ENCODE measurements at regions not wholly inside any gene's neighbourhood (a gene's known extent, or its start where the extent isn't known, plus 50 kb on each side); places are given as distances from the start of the nearest gene placed in this dataset.

DNA sequence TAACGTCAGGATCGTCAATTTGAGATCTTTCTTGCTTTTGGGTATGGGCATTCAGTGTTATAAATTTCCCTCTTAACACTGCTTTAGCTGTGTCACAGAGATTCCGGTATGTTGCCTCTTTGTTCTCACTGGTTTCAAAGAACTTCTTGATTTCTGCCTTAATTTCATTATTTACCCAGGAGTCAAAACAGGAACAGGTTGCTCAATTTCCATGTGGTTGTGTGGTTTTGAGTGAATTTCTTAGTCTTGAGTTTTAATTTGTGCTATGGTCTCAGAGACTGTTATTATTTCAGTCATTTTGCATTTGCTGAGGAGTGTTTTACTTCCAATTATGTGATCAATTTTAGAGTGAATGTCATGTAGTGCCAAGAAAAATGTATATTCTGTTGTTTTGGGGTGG lies 153.1 kb downstream of the PCDH17 start:
- H3K36me3 ChIP-seq (ENCODE audit: control insufficient read depth, low read depth, low read length) = no peaks in the 10 kb centered on the region
- H3K9me3 ChIP-seq (ENCODE audit: control insufficient read depth, low read depth, low read length) = no peaks in the 10 kb centered on the region
- H3K27me3 ChIP-seq (ENCODE audit: control insufficient read depth, insufficient read depth, low read length) = no peaks in the 10 kb centered on the region
- no peak overlapping the region for H3K9ac ChIP-seq (ENCODE audit: low read length)
- no peak overlapping the region for H3K4me3 ChIP-seq (ENCODE audit: low read length)
- H3K4me1 ChIP-seq (ENCODE audit: control insufficient read depth, low read depth, low read length) = no peaks in the 10 kb centered on the region
- H3K27ac ChIP-seq (ENCODE audit: low read length) = no peak overlapping the region

DNA sequence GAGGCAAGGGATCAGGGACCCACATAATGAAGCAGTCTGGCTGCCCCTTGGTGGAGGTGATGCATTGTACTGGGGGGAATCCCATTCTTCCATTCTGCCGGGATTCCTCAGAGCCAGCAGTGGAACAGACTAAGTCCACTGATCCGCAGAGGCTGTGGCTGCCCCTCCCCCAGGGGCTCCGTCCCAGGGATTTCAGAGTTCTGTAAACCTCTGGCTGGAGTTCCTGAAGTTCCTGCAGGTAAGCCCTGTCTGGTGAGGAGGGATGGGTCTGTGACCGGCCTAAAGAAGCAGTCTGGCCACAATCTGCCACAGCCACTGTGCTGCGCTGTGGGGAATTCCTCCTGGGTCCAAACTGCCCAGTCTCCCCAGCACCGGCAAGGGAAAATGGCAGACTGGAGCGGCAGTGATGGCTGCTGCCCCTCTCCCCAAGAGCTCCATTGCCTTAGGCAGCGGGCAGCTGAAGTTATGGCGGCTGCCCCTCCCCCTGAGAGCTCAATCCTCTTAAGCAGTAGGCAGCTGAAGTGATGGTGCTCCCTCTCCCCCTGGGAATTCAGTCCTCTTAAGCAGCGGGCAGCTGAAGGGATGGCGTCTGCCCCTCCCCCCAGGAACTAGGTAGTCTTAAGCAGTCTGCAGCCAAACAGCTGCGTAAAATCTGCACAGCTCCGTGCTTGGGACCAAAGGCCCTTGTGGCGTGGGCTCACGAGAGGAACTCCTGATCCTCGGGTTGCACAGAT lies 155.7 kb downstream of the PCDH17 start:
- no peak overlapping the region for H3K9ac ChIP-seq (ENCODE audit: low read length)
- H3K36me3 ChIP-seq (ENCODE audit: control insufficient read depth, low read depth, low read length) = no peaks in the 10 kb centered on the region
- no peaks in the 10 kb centered on the region for H3K4me1 ChIP-seq (ENCODE audit: control insufficient read depth, low read depth, low read length)
- no peaks in the 10 kb centered on the region for H3K9me3 ChIP-seq (ENCODE audit: control insufficient read depth, low read depth, low read length)
- no peaks in the 10 kb centered on the region for H3K27me3 ChIP-seq (ENCODE audit: control insufficient read depth, insufficient read depth, low read length)
- no peak overlapping the region for H3K4me3 ChIP-seq (ENCODE audit: low read length)
- no peak overlapping the region for H3K27ac ChIP-seq (ENCODE audit: low read length)

DNA sequence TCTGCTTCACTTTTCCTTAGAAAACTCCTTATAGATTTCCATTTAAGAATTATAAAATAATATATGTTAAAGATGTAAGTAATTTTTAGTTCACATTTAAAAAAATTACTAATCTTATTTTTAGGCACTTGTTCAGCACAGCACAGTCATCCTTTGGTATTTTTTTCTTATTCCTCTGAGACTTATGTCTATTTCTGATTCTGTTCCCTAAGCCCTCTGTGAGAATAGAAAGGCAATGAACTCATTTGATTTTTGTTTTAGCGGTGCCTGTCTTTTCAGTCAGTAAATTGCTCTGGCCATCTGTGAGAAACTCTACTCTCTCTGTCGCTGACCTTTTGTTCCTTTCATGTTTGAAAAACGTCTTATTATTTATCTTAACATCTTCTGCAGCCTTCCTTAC lies 168.1 kb downstream of the PCDH17 start:
- Histone ChIP-seq H3K4me3 (ENCODE audit: low read length) (no peak overlapping the region), H3K27ac (ENCODE audit: low read length) (no peak overlapping the region), H3K27me3 (ENCODE audit: control insufficient read depth, insufficient read depth, low read length) (no peaks in the 10 kb centered on the region), H3K9ac (ENCODE audit: low read length) (no peak overlapping the region), H3K4me1 (ENCODE audit: control insufficient read depth, low read depth, low read length) (no peaks in the 10 kb centered on the region), H3K36me3 (ENCODE audit: control insufficient read depth, low read depth, low read length) (no peaks in the 10 kb centered on the region), H3K9me3 (ENCODE audit: control insufficient read depth, low read depth, low read length) (no peaks in the 10 kb centered on the region)

DNA sequence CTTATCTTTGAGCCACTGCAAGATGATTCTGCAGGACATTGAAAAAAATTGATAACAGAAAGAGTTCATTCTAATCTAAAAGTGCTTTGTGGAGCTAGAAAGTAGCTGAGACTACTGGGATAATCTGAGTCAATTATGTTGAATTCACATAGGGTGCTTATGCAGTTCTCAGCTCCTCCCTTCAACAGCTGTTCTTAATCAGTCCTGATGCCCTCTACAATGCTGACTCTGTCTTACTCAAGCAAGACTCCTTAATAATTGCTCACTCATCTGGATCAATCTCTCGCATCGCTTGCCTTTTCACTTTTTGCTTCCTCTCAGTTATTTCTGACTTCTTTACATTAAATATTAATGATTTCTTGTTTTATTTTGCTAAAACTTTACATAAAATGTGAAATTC lies 182.1 kb downstream of the PCDH17 start:
- Histone ChIP-seq H3K9ac (ENCODE audit: low read length) (no peak overlapping the region), H3K36me3 (ENCODE audit: control insufficient read depth, low read depth, low read length) (no peaks in the 10 kb centered on the region), H3K27me3 (ENCODE audit: control insufficient read depth, insufficient read depth, low read length) (no peaks in the 10 kb centered on the region), H3K4me3 (ENCODE audit: low read length) (no peak overlapping the region), H3K4me1 (ENCODE audit: control insufficient read depth, low read depth, low read length) (no peaks in the 10 kb centered on the region), H3K27ac (ENCODE audit: low read length) (no peak overlapping the region), H3K9me3 (ENCODE audit: control insufficient read depth, low read depth, low read length) (no peaks in the 10 kb centered on the region)

DNA sequence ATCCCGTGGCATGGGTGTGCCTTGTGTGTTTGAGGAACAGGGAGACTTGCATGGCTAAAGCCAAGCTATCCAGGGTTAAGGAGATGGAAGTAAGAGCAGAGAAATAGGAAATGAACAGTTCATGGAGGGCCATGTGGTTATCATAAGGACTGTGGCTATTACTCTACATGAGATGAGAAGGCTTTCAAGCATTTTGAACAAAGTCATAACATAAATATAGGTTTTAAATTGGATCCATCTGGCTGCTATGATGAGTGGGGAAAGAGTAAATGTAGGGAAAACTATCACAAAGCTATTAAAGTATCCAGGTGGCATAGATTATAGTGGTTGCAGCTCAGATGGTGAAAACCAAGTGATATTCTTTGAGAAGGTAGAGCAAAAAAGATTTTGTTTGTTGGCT lies 184.1 kb downstream of the PCDH17 start:
- H3K36me3 ChIP-seq (ENCODE audit: control insufficient read depth, low read depth, low read length) = no peaks in the 10 kb centered on the region
- no peaks in the 10 kb centered on the region for H3K4me1 ChIP-seq (ENCODE audit: control insufficient read depth, low read depth, low read length)
- no peak overlapping the region for H3K27ac ChIP-seq (ENCODE audit: low read length)
- H3K4me3 ChIP-seq (ENCODE audit: low read length) = no peak overlapping the region
- H3K9ac ChIP-seq (ENCODE audit: low read length) = no peak overlapping the region
- H3K27me3 ChIP-seq (ENCODE audit: control insufficient read depth, insufficient read depth, low read length) = no peaks in the 10 kb centered on the region
- no peaks in the 10 kb centered on the region for H3K9me3 ChIP-seq (ENCODE audit: control insufficient read depth, low read depth, low read length)

DNA sequence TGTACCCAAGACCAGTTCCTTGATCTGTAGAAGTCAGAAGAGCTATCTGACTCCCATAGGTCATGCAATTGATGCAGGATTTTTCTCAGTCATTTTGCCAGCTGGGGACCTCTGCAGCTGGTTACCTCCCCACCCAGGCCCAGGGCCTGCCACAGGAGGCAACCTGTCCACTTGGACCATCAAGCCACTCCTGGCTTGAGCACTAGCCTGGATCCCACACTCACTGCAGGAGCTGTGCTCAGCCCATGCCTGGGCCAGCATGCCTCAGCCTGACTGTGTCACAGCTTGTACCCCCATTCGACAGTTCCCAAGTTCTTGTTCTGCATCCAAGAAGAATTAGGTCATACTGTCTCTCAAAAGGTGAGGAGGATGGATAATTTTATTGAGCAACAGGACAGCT lies 189.4 kb downstream of the PCDH17 start:
- Histone ChIP-seq H3K4me3 (ENCODE audit: low read length) (no peak overlapping the region), H3K9ac (ENCODE audit: low read length) (no peak overlapping the region), H3K4me1 (ENCODE audit: control insufficient read depth, low read depth, low read length) (no peaks in the 10 kb centered on the region), H3K36me3 (ENCODE audit: control insufficient read depth, low read depth, low read length) (no peaks in the 10 kb centered on the region), H3K9me3 (ENCODE audit: control insufficient read depth, low read depth, low read length) (no peaks in the 10 kb centered on the region), H3K27me3 (ENCODE audit: control insufficient read depth, insufficient read depth, low read length) (no peaks in the 10 kb centered on the region), H3K27ac (ENCODE audit: low read length) (no peak overlapping the region)

DNA sequence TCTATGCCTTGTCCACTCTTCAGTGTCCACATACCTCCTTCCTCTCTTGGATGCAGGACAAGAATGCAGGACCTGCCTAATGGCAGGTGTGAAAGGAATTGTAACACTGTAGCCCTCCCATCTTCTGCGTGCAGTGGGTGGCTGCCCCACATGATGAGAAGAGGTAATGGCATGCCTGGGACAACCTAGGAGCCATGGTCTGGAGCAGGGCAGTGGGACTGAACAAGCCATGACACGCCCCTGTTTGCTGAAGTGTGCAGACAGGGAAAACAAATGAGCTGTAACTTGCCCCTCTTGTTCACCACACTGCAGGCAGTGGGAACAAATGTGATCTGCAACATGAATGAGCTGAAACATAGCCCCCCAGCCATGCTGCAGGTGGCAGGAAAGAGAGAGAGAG lies 192.2 kb downstream of the PCDH17 start:
- no peak overlapping the region for H3K9ac ChIP-seq (ENCODE audit: low read length)
- H3K4me1 ChIP-seq (ENCODE audit: control insufficient read depth, low read depth, low read length) = no peaks in the 10 kb centered on the region
- no peaks in the 10 kb centered on the region for H3K36me3 ChIP-seq (ENCODE audit: control insufficient read depth, low read depth, low read length)
- no peak overlapping the region for H3K27ac ChIP-seq (ENCODE audit: low read length)
- H3K4me3 ChIP-seq (ENCODE audit: low read length) = no peak overlapping the region
- H3K27me3 ChIP-seq (ENCODE audit: control insufficient read depth, insufficient read depth, low read length) = no peaks in the 10 kb centered on the region
- H3K9me3 ChIP-seq (ENCODE audit: control insufficient read depth, low read depth, low read length) = no peaks in the 10 kb centered on the region

DNA sequence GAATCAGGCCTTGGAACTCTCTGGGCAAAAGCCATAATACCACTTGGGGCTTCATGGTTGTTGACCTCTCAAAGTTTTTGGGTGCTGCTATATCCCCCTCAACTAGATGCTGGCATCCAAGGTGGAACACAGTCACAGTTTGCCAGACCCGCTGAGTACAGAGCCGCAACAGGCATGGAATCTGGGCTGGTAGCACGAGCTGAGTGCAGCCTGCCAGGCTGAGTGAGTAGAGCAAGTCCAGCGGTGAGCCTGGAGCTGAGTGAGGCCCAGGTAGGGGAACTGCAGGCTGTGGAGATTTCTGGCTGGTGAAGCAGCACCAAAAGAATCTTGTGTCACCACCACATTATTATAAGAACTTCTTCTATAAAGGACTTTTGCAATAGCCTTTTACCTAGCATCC lies 192.6 kb downstream of the PCDH17 start:
- H3K27ac ChIP-seq (ENCODE audit: low read length) = no peak overlapping the region
- no peaks in the 10 kb centered on the region for H3K4me1 ChIP-seq (ENCODE audit: control insufficient read depth, low read depth, low read length)
- no peaks in the 10 kb centered on the region for H3K36me3 ChIP-seq (ENCODE audit: control insufficient read depth, low read depth, low read length)
- no peaks in the 10 kb centered on the region for H3K9me3 ChIP-seq (ENCODE audit: control insufficient read depth, low read depth, low read length)
- H3K9ac ChIP-seq (ENCODE audit: low read length) = no peak overlapping the region
- no peaks in the 10 kb centered on the region for H3K27me3 ChIP-seq (ENCODE audit: control insufficient read depth, insufficient read depth, low read length)
- no peak overlapping the region for H3K4me3 ChIP-seq (ENCODE audit: low read length)

DNA sequence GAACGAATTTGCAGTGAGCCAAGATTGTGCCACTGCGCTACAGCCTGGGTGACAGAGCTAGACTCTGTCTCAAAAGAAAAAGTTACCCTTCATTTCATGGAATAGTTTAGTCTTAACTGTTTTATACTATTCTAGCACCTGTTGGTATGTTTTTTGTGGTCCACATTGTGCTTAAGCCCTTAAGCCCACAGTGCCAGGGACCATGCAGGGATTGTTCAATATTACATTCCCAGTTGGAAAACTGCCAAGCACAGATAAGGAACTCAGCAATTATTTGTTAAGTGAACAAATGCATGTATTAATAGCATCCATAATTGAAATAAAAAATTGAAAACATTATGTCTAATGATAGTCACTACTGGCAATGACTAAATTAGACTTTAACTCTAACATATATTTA lies 193.5 kb downstream of the PCDH17 start:
- Histone ChIP-seq H3K36me3 (ENCODE audit: control insufficient read depth, low read depth, low read length) (no peaks in the 10 kb centered on the region), H3K4me1 (ENCODE audit: control insufficient read depth, low read depth, low read length) (no peaks in the 10 kb centered on the region), H3K9ac (ENCODE audit: low read length) (no peak overlapping the region), H3K9me3 (ENCODE audit: control insufficient read depth, low read depth, low read length) (no peaks in the 10 kb centered on the region), H3K27me3 (ENCODE audit: control insufficient read depth, insufficient read depth, low read length) (no peaks in the 10 kb centered on the region), H3K4me3 (ENCODE audit: low read length) (no peak overlapping the region), H3K27ac (ENCODE audit: low read length) (no peak overlapping the region)

DNA sequence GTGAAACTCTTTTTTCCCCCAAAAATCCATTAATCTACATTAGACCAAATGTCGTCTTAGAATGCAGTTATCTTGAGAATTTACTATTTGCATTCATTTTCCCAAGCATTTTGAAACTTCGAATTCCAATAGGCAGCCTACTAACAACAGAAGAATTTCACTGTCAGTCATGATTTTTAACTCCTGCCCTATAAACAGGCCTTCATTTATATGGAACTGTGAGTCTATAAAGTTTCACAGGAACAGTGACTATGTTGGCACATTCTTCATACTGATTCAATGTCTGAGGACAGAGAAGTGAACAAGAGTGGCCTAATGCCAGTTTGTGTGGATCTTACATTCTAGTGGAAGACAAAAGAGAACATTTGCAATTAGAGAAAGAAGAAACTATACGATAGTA lies 198.0 kb downstream of the PCDH17 start:
- H3K4me3 ChIP-seq (ENCODE audit: low read length) = no peak overlapping the region
- no peak overlapping the region for H3K27ac ChIP-seq (ENCODE audit: low read length)
- no peaks in the 10 kb centered on the region for H3K27me3 ChIP-seq (ENCODE audit: control insufficient read depth, insufficient read depth, low read length)
- no peak overlapping the region for H3K9ac ChIP-seq (ENCODE audit: low read length)
- H3K36me3 ChIP-seq (ENCODE audit: control insufficient read depth, low read depth, low read length) = no peaks in the 10 kb centered on the region
- no peaks in the 10 kb centered on the region for H3K4me1 ChIP-seq (ENCODE audit: control insufficient read depth, low read depth, low read length)
- H3K9me3 ChIP-seq (ENCODE audit: control insufficient read depth, low read depth, low read length) = no peaks in the 10 kb centered on the region

DNA sequence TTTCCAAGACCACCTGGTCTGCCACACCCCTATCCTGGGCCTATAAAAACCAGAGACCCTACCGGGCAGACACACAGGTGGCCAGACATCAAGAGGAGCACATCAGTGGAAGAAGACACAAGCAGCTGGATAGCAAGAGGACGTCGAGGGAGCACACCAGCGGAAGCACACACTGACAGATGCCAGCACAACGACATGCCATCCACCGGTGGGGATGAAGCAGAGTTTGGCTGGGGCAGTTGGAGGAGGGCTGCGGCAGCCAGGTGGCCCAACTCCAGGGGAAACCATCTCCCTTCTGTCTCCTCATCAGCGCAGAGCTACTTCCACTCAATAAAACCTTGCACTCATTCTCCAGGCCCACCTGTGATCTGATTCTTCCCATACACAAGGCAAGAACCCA lies 200.6 kb downstream of the PCDH17 start:
- no peak overlapping the region for H3K4me3 ChIP-seq (ENCODE audit: low read length)
- H3K9me3 ChIP-seq (ENCODE audit: control insufficient read depth, low read depth, low read length) = no peaks in the 10 kb centered on the region
- H3K36me3 ChIP-seq (ENCODE audit: control insufficient read depth, low read depth, low read length) = no peaks in the 10 kb centered on the region
- no peak overlapping the region for H3K27ac ChIP-seq (ENCODE audit: low read length)
- H3K4me1 ChIP-seq (ENCODE audit: control insufficient read depth, low read depth, low read length) = peaks cover 4% of the 10 kb centered on the region
- no peaks in the 10 kb centered on the region for H3K27me3 ChIP-seq (ENCODE audit: control insufficient read depth, insufficient read depth, low read length)
- no peak overlapping the region for H3K9ac ChIP-seq (ENCODE audit: low read length)

DNA sequence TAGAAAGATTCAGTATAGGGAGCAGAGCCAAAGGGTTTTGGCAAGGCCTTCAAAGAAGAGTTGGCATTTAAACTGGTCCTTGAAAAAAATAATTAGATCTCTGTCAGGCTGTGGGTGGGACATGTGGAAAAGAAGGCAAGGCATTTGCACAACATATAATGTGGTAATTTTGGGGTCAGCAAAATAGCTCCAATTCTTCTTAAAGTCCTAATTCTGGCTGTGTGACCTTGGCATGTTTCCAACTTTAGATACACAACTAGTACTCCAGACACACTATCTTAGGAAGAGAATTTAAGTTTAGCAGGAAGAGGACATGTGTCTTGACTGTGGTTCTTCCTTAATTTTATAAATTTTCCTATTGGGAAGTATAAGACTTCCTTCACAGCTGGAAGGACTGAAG lies 206.3 kb downstream of the PCDH17 start:
- no peaks in the 10 kb centered on the region for H3K36me3 ChIP-seq (ENCODE audit: control insufficient read depth, low read depth, low read length)
- H3K27ac ChIP-seq (ENCODE audit: low read length) = no peak overlapping the region

More for the DNA sequence above, 206.3 kb downstream of the PCDH17 start:
- no peaks in the 10 kb centered on the region for H3K27me3 ChIP-seq (ENCODE audit: control insufficient read depth, insufficient read depth, low read length)
- H3K9me3 ChIP-seq (ENCODE audit: control insufficient read depth, low read depth, low read length) = no peaks in the 10 kb centered on the region
- peaks cover 4% of the 10 kb centered on the region for H3K4me1 ChIP-seq (ENCODE audit: control insufficient read depth, low read depth, low read length)
- no peak overlapping the region for H3K9ac ChIP-seq (ENCODE audit: low read length)
- no peak overlapping the region for H3K4me3 ChIP-seq (ENCODE audit: low read length)

All from iPS-18a (cell line).